NB4 (cell line): ENCODE measurements at regions not wholly inside any gene's neighbourhood (a gene's known extent, or its start where the extent isn't known, plus 50 kb on each side); places are given as distances from the start of the nearest gene placed in this dataset.

ENCODE experiments used
- DNase-seq: peaks from one replicate; pipeline ENCODE4 v3.0.0; 2010; ENCODE audit warnings: low read depth
- H3K4me3 ChIP-seq: one replicate; pipeline ENCODE4 v1.5.1; 2011; ENCODE audit warnings: mild to moderate bottlenecking, low read depth, low read length, moderate library complexity
- MYC ChIP-seq: IDR thresholded peaks from 2 replicates; pipeline ENCODE4 v1.6.1; 2011; ENCODE audit warnings: low read depth, low read length
- POLR2A ChIP-seq: IDR thresholded peaks from 2 replicates; pipeline ENCODE4 v1.6.1; 2011; ENCODE audit warnings: mild to moderate bottlenecking; ENCODE audit not compliant: insufficient read length; ENCODE audit errors: extremely low read depth
- TF ChIP-seq, protein P1 (sequence below): IDR thresholded peaks from 2 replicates; pipeline ENCODE4 v1.6.1; 2011; ENCODE audit warnings: low read depth, low read length
- TF ChIP-seq, protein P2 (sequence below): IDR thresholded peaks from one replicate; pipeline ENCODE4 v1.5.1; 2012; ENCODE audit warnings: low read depth, low read length

DNA sequence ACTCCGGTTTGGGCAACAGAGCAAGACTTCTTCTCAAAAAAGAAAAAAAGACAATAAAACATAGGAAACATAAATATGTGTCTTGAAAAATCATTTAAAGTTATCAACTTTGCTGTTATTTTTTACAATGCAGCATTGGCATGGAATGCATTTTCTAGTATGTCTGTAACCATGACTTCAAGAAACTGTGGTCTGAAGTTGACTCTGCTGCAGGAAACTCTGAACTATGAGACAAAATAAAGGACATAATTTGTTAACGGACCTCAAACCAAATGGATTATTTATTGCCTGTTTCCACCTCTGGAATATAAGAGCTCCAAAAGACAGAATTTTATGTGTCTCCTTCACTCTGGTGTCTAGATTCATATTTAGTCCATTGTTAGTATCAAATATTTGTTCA, 79.1 kb downstream of the TRIB2 start:
- no peak for DNase-seq
- H3K4me3 ChIP-seq: no peak overlapping the region
- TF ChIP-seq POLR2A: no peak
- TF ChIP-seq, protein P1, sequence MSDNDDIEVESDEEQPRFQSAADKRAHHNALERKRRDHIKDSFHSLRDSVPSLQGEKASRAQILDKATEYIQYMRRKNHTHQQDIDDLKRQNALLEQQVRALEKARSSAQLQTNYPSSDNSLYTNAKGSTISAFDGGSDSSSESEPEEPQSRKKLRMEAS: no peak
- no peak for TF ChIP-seq MYC
- TF ChIP-seq, protein P2, sequence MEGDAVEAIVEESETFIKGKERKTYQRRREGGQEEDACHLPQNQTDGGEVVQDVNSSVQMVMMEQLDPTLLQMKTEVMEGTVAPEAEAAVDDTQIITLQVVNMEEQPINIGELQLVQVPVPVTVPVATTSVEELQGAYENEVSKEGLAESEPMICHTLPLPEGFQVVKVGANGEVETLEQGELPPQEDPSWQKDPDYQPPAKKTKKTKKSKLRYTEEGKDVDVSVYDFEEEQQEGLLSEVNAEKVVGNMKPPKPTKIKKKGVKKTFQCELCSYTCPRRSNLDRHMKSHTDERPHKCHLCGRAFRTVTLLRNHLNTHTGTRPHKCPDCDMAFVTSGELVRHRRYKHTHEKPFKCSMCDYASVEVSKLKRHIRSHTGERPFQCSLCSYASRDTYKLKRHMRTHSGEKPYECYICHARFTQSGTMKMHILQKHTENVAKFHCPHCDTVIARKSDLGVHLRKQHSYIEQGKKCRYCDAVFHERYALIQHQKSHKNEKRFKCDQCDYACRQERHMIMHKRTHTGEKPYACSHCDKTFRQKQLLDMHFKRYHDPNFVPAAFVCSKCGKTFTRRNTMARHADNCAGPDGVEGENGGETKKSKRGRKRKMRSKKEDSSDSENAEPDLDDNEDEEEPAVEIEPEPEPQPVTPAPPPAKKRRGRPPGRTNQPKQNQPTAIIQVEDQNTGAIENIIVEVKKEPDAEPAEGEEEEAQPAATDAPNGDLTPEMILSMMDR: no peak

DNA sequence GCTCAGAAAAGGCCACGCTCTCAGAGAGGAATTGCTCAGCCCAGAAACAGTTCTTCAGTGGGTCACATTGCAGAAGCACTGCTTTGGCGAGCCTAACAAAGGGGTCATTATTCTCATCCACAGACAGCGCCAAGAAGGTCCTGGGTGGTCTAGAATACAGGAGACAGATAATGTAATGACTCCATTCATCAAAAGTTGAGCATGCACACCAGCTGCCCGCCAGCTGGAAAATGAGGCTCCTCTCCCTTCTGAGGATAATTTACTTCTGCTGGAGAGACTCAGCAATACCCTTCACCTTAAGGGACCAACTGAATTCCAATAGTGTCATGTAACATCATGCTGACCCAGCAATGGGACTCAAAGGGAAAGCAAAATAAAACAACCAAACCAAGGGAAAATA, 79.9 kb downstream of the TRIB2 start:
- no peak for DNase-seq
- TF ChIP-seq, protein P1: no peak
- TF ChIP-seq, protein P2: no peak
- H3K4me3 ChIP-seq: no peak overlapping the region

DNA sequence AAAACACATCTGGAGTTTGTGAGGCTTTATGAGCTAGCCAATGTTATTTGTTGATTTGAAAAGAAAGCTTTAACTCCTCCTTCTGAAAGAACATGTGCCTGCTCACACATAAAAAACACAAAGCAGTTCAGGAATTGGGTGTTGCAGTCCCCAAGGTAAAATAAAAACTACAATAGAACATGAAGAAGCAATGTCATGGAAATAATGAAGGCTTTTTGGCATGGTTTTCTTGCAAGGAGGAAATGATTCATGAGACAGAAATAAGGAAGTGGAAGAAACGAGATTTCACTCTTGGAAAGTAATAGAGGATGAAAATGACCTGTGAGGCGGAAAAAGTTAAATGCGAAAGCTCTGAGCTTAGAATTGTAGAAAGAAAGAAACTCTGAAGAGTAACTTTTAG, 81.1 kb downstream of the TRIB2 start:
- TF ChIP-seq, protein P1: no peak
- TF ChIP-seq MYC: 0 out of 2 replicates have a peak, but pooled peaks have one; percentile 22
- no peak overlapping the region for H3K4me3 ChIP-seq
- DNase-seq: peak; percentile 78

DNA sequence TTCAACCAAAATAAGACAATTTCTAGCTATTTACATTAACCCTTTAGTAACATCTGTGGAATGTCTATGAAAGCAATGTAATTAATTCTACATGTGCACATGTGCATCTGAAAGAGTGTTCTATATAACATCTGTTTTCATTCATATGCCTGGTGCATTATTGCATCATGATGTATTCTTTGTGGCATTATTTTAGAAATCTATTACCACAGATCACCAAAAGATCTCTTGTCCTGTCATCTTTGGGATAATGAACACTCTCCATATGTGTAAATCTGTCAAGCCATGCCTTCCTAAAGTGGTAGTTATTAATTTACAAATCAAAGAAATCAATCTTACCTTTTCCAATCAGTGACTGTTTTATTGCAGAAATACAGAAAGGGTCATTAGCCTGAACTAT, 86.9 kb downstream of the TRIB2 start:
- TF ChIP-seq, protein P1: no peak
- TF ChIP-seq, protein P2: no peak
- TF ChIP-seq POLR2A (no peak), MYC (no peak)
- no peak overlapping the region for H3K4me3 ChIP-seq
- no peak for DNase-seq

DNA sequence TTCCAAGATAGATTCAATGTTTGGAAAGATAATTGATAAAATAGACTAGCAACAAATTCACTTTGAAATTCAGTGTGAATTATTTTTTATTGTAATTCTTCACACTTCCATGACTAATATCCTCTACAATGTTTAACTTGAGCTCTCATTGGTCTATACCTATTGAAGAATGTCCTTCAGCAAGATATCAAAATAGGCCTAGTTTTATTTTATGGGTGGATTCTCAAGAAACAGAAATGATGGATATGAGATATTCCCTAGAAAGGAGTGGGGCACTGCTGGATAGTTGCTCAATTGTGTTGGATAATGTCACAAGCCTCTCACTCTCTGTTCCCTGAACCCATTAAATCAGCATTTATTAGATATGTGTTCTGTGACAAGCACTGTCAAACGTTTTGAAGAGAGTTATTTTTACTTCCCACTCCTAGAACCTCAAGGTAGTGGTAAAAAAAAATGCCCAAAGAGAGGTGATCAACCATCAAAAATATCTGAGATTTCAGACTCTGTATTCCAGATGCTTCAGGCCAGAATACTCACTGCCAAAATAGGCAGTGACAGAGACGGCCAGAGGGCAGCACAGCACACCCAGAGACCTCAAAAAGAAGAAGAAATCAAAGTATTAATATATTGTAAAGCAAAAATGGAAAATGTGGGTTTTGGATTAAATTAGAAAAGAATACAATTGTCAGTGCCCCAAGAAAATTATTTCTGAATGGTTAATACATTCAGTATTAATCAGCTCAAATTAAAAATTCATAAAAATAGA, 87.5 kb downstream of the TRIB2 start:
- TF ChIP-seq POLR2A (no peak), MYC (no peak)
- TF ChIP-seq, protein P1: no peak
- TF ChIP-seq, protein P2: no peak
- no peak for DNase-seq
- no peak overlapping the region for H3K4me3 ChIP-seq

DNA sequence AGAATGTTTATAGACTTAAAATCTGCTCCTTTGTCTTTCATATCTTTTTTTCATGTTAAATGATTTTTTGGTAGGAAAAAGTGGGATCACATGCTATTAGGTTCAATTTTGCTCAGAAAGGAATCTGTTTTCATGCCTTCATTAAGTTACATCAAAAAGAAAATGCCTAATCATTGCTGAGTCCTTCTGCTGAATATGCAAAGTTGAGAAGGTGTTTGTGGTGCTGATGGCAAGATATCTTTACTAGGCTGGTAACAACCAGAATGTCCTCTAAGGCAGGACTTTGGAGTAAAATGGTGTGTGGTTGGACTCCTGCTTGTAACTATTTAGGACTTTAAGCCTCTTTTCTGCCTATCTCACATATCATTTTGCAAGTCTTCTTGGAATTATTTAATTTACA, 88.3 kb downstream of the TRIB2 start:
- no peak for DNase-seq
- H3K4me3 ChIP-seq: no peak overlapping the region
- TF ChIP-seq, protein P2: no peak
- TF ChIP-seq MYC (no peak), POLR2A (no peak)
- TF ChIP-seq, protein P1: no peak
